Glomerular endothelial cell (primary cell): ENCODE measurements at regions not wholly inside any gene's neighbourhood (a gene's known extent, or its start where the extent isn't known, plus 50 kb on each side); places are given as distances from the start of the nearest gene placed in this dataset.

Source experiments
- DNase-seq: peaks from one replicate; pipeline ENCODE4 v3.0.0-alpha.2; 2011; ENCODE audit warnings: low read depth, low spot score; ENCODE audit errors: extremely low read depth

DNA sequence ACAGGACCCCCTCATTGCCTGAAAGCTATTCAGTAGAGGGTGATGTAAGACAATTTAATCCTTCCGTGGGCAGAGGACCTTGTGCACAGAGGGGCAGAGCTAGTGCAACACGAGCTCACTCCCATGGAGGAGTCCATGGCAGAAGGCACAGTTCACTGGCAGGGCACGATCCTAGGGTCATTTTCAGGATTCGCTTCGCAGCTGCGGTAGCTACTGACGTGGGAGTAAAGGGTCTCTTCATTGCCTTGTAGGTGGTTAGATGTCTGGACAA lies 207.8 kb downstream of the FOXO1 start:
- DNase-seq, result no peak

GRCh38 chr13:40460116-40460515 lies 206.3 kb downstream of the FOXO1 start:
- no peak for DNase-seq

DNA sequence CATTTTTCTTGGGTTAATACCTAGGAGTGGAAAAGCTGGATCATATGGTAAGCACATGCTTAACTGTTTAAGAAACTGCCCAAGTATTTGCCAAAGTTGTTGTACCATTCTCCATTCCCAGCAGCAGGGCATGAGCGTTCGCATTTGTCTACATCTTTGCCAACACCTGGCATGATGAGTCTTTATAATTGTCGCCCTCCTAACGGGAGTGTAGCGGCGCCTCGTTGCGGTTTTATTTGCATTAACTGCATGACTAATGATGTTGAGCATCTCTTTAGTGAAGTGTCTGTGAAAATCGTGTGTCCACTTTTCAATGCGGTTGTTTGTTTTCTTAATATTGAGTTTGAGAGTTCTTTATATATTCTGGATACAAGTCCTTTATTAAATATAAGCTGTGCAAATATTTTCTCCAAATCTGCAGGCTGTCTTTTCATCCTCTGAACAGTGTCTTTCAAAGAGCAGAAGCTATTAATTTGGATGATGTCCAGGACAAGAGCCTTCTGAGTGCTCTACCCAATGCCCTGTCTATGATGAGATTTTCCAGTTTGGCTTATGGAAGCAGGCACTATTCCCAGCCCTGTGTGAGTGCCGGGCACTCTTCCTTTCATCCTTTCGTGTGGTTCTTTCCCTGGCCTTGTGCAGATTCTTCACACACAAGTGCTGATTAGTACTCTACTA lies 202.0 kb downstream of the FOXO1 start:
- DNase-seq, result no peak

DNA sequence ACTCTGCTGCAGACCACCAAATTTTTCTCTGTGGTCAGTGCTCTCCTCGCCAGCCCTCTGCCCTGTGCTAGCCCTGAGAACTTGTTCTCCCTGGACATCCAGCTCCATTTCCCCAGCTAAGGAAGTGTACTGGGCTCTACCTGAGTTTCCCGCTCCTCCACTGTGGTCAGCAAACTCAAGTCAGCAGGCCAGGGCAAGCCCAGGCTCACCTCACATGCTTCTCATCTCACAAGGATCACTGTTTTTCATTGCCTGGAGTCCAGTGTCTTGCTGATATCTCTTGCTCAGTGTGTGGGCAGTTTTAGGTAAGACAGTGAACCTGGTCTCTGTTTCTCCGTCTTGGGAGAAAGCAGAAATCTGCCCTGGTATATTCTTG lies 201.4 kb downstream of the FOXO1 start:
- DNase-seq, result no peak

GRCh38 chr13:40466272-40466671 lies 200.2 kb downstream of the FOXO1 start:
- no peak for DNase-seq

DNA sequence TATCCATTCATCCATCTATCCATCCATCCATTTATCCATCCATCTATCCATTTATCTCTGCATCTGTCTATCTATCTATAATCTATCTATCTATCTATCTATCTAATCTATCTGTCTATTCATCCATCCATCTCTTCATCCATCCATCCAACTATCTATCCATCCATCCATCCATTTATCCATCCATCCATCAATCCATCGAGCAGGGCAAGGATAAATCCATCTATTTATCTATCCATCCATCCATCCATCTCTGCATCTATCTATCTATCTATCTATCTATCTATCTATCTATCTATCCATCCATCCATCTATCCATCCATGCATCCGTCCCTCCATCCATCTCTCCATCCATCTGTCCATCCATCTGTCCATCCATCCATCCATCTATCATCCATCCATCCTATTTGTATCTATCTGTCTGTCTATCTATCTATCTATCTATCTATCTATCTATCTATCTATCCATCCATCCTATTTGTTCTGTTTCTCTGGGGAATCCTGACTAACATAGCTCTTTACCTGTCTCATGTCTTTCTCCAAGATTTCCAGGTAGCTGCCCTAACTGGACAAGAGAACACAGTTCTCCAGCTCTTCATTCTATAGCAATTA lies 198.1 kb downstream of the FOXO1 start:
- no peak for DNase-seq

- DNase-seq, result no peak
Observed at GRCh38 chr13:40469581-40470310, 196.7 kb downstream of the FOXO1 start.

- DNase-seq, result no peak
Observed at GRCh38 chr13:40470660-40471059, 195.8 kb downstream of the FOXO1 start.

- no peak for DNase-seq
Observed at GRCh38 chr13:40471076-40471475, 195.4 kb downstream of the FOXO1 start.

DNA sequence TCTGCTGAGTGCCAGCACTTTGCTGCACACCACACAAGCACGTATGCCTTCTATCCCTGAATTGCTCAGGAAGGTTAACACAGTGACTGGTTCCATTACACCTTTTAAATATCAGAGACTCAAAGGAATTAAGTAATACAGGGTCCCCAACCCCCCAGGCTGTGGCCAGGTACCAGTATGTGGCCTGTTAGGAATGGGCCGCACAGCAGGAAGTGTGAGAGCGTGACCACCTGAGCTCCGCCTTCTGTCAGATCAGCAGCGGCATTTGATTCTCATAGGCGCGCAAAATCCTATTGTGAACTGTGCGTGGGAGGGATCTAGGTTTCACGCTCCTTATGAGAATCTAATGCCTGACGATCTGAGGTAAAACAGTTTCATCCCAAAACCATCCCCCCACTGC lies 194.5 kb downstream of the FOXO1 start:
- DNase-seq, result no peak

DNA sequence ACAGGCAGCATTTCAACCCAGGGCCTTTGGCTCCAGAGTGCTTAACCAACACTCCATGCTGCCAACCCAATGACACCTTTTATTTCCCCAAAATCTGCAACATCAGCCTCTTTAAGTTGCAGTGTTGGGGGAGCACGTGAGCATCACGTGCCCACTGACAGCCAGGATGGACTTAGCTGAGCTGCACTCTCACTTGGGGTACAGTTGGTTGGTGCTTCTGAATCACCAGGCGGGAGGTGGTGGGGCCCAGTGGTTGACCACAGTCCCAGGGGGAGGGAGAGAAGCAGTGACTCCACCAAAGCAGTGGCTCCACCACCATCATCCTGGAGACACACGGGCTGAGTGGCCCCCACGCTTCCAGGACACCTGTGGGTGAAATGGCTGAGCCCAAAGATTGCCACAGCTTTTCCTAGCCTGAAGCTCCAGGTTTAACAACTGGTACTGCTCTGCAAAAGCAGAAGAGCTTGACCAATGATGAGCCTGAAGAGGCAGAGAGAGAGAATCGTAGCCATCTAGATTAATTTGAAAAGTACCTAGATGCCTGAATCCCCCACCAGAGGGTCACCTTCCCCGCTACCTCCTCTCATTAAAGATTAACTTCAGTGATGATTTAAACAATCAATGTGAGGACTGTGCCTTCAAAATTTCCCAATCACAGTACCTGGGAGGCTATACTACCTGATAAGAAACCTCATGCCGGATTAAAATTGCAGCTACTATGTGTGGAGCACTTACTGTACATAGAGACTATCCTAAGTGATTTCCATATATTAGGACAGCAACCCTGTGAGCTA lies 193.8 kb downstream of the FOXO1 start:
- DNase-seq, result no peak

DNA sequence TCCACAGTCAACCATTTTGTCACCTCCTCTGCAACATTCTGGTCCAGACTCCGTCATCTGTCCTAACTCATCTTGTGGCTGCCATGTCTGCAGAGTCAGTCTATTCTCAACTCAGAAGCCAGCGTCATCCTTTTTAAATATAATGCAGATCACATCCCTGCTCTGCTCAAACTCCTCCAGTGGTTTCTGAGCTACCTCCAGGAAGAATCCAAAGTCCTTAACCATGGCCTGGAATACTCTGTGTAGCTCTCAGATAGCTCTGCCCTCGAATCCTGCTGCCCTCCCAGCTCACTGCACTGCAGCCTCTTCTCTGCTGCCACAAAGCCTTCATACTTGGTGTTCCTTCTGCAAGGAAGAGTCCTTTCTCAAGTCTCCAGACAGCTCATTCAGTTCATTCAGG lies 190.8 kb downstream of the FOXO1 start:
- DNase-seq, result no peak

GRCh38 chr13:40476175-40476958 lies 190.1 kb downstream of the FOXO1 start:
- DNase-seq, result no peak

GRCh38 chr13:40477623-40478608 lies 188.5 kb downstream of the FOXO1 start:
- DNase-seq, result peak; percentile 86

DNA sequence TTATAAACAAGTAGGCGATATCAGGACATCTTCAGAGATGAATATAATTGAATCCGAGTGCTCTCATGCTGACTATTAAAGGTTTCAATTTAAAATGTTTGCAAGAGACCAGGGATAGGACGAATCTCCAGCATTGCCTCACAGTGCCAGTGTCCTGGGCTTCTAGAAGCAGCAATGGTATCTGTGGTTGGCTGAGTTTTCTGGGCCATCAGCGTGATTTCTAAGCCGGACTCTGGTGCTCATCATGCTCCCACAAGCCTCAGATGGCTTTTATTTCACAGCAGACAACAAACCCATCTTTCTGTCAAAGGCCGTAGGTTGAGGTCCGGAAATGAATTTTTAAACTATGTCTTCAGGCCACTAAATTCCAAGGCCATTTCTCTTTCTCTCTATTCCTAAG lies 187.7 kb downstream of the FOXO1 start:
- no peak for DNase-seq

DNA sequence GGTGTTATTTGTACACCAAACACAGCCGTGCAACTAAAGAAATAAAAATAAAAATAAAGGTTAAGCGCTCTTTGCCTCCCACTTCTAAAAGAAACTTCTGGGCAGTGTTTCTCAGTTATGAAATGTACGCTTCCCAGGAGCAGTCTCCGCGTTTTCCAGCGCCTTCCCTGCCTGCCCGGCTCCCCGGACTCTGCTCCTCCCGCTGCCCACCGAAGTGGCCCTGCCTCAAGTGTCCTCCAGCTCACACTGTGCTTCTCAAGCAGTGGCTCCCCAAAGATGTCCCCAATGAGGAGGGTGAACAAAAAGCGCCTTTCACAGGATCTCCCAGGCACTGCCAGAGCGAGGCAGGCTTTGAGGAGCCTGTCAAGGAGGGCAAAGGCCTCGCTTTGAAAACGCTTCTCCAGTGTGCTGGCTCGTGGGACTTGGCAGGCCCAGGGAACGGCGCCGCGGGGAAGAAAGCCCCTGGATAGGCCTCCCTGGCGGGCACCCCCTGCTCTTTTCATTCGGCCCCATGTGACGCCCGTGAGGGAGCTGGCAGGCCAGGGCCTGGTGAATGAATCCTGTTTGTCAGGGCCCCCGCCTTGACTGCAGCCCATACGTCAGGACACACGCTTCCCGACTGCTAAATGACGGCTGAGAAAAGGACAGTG lies 187.1 kb downstream of the FOXO1 start:
- DNase-seq, result no peak

DNA sequence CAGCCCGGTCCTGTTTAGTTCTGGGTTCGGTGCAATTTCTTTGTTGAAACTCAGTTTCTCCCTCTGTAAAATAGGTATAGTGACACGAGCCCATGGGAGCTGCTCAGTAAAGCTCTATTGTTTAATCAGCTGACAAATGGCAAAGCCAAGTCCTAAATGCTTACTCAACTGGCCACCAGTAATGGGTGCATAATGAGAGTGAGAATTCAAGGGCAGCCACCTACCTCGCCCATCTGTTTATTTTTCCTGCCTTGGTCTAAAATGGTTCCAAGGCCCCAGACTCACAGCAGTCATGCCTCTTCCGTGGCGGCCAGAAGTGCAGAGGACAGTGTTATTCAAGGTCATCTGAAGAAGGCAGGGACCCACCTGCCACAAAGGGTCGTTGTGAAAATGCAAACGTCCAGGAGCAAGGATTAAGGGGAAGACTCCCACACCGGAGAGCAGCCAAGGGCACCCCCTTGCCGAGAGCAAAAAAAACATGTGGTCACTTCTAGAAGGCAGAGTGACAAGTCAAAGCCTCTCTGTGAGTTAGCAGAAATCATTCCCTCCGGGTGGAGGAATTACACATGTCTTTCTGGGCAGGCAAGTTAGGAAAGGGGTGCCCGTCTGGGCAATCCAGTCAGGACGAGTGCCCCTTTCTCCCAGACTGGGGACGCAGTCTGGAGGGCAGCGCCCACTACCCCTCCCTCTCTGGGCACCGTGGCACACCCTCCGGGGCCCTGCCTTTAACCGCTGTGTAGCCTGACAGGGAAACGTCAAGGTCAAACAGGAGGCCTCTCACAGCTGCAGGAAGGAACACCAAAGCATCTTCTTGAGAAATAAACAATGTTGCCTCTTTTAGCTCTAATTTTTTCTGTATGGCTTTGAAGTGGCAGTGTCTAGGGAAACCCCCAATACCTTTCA lies 186.2 kb downstream of the FOXO1 start:
- no peak for DNase-seq

- DNase-seq, result no peak
Observed at GRCh38 chr13:40480915-40481516, 185.4 kb downstream of the FOXO1 start.
